ENCODE measurements at regions not wholly inside any gene's neighbourhood (a gene's known extent, or its start where the extent isn't known, plus 50 kb on each side); places are given as distances from the start of the nearest gene placed in this dataset.

DNA sequence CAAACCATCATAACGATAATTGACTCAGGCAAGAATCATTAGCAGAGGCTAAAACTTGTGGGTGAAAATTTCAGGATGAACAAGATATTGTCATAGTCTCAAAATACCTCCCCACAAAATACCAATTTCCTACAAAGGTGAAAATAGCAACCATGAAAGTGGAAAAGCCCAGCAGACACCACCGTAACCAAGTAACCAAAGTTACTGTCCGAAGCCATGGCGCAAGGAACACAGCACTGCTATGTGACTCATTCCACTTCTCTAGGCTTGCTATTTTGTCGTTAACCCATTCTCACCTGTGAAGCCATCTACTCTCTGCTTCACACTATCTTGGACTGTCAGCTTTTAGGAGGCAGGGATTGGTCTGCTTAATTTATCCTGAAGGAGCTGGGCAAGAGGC lies 113.8 kb upstream of the CACUL1 start:
- TF ChIP-seq, protein P1, sequence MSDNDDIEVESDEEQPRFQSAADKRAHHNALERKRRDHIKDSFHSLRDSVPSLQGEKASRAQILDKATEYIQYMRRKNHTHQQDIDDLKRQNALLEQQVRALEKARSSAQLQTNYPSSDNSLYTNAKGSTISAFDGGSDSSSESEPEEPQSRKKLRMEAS (IDR thresholded peaks at IDR 0.05): no peak
- no peak for TF ChIP-seq POU5F1 (IDR thresholded peaks at IDR 0.05; ENCODE audit: low read depth, low read length)
- TF ChIP-seq, protein P2, sequence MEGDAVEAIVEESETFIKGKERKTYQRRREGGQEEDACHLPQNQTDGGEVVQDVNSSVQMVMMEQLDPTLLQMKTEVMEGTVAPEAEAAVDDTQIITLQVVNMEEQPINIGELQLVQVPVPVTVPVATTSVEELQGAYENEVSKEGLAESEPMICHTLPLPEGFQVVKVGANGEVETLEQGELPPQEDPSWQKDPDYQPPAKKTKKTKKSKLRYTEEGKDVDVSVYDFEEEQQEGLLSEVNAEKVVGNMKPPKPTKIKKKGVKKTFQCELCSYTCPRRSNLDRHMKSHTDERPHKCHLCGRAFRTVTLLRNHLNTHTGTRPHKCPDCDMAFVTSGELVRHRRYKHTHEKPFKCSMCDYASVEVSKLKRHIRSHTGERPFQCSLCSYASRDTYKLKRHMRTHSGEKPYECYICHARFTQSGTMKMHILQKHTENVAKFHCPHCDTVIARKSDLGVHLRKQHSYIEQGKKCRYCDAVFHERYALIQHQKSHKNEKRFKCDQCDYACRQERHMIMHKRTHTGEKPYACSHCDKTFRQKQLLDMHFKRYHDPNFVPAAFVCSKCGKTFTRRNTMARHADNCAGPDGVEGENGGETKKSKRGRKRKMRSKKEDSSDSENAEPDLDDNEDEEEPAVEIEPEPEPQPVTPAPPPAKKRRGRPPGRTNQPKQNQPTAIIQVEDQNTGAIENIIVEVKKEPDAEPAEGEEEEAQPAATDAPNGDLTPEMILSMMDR (IDR thresholded peaks at IDR 0.05; ENCODE audit: control extremely low read depth in 1 of 3, insufficient read depth in 1 of 3, low read depth in 1 of 3, low read length in 3 of 3): no peak
- TF ChIP-seq EGR1 (IDR thresholded peaks at IDR 0.05; ENCODE audit: borderline replicate concordance, low read depth, low read length): no peak
- TF ChIP-seq JUND (IDR thresholded peaks at IDR 0.05; ENCODE audit: low read length): no peak

All from H1 (cell line).